Heart left ventricle (tissue), 13 donors: ENCODE measurements at regions not wholly inside any gene's neighbourhood (a gene's known extent, or its start where the extent isn't known, plus 50 kb on each side); places are given as distances from the start of the nearest gene placed in this dataset.

Experiments
- CTCF ChIP-seq, 12 donors: fragments of 200-600 bp; sonication (generic) in 4 of 12; IDR thresholded peaks; one replicate each; pipeline versions ENCODE4 v1.5.0 to v1.8.0; 2018 to 2022; ENCODE audit warnings: antibody characterized with exemption in 12 of 12, mild to moderate bottlenecking in 5 of 12
- POLR2A ChIP-seq, 2 donors: fragments of 450-650 bp; IDR thresholded peaks; one replicate each; pipeline ENCODE4 v1.6.1; 2017; ENCODE audit warnings: antibody characterized with exemption in 2 of 2, mild to moderate bottlenecking in 2 of 2, moderate library complexity in 2 of 2
- donor health status: ischemic (EF 13 %, LVEDD 7.1; RV severe dilation, severe dysfunction).
- donor health status: DM: no; HTN: yes; CAD: no.
- donor health status: DM: no; HTN: no; CAD: no.
- donor health status: ischemic (EF 25% LVEDD 6.9; RV normal size, moderate dysfunction).
- donor health status: ischemic (EF 25% LVEDD 5.7; RV mildly dilated, moderate dysfunction).
- donor health status: ischemic (EF 35%, LVEDD 5.7; RV mildly dilated, moderate dysfunction).
- donor health status: nonischemic (EF 11% LVEDD 7.7; RV severe dilation, severe dysfunction).
- donor health status: DM: yes; HTN: yes; CAD: no.
- donor health status: PGD.
- donor health status: ischemic (EF 29% LVEDD 5.4; RV normal size, mild dysfunction).
- donor health status: nonischemic (EF 23%, LVEDD 6.1; RV moderate dilation, normal function).

GRCh38 chr14:97149775-97150174, 352.6 kb downstream of the VRK1 start:
- no peak for TF ChIP-seq CTCF (IDR thresholded peaks at IDR 0.05)
- TF ChIP-seq POLR2A (IDR thresholded peaks at IDR 0.05) = no peak
